HG02970 (cell line): ENCODE measurements at regions not wholly inside any gene's neighbourhood (a gene's known extent, or its start where the extent isn't known, plus 50 kb on each side); places are given as distances from the start of the nearest gene placed in this dataset.

Source experiments
- ATAC-seq: cut with Tn5 transposase; IDR thresholded peaks from one replicate; pipeline ENCODE4 v1.9.1; 2021; ENCODE audit warnings: mild to moderate bottlenecking, moderate library complexity, moderate number of reproducible peaks; ENCODE audit not compliant: unreplicated experiment, low FRiP score

- no peak for ATAC-seq
These were observed 129.5 kb upstream of the DSCAM start for GRCh38 chr21:40976198-40977109.

- ATAC-seq: no peak
These were observed 138.4 kb upstream of the DSCAM start for GRCh38 chr21:40985370-40985769.

DNA sequence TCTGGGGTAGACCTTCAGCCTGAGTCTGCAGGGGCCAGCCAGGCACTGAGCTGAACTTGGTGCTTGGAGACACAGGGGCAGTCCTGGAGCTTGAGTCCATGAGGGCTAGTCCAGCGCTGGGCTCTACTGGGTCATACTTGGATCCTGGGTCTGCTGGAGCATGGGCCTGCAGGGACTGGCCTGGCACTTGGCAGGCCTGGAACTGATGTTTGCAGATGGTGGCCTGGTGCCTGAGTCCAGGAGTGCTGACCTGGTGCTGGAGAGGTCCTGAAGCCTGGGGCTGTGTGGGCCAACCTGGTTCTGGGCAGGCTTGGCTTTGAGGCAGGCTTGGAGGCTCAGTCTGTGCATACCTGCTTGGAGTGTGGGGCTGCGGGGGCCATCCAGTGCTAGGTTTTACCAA, 143.4 kb upstream of the DSCAM start:
- ATAC-seq: no peak

GRCh38 chr21:40997831-40998230, 150.9 kb upstream of the DSCAM start:
- no peak for ATAC-seq

DNA sequence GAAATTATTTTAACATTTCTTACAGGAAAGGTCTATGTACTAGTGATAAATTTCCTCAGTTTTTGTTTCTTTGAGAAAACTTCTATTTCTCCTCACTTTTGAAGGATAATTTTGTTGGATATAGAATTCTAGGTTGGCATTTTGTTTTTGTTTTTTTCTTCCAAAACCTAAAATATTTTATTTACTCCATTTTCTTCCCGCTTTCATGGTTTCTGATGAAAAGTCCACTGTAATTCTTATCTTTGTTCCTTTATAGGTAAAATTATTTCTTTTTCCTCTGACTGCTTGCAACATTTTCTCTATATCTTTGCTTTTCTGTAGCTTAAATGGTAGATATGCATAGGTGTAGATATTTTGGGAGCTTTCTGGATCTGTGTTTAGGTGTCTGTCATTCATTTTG, 153.9 kb upstream of the DSCAM start:
- no peak for ATAC-seq

DNA sequence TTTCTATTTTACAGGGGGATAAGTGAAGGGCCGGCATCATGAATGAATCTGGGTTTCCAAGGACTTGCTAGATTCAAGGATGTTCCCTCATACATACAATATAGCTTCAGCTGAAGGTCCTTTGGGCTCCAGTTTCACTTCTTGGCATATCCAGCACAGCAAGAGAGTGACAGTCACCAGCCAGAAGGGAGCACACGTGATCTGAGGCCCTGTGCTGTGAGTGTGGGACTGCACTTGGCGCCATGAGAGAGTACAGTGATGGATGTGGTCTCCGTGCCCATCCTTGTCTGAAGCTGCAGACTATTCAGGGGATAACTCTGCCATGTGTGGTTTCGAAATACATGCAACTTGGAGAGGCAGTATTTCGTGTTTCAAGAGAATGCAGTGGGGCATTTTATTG, 159.7 kb upstream of the DSCAM start:
- ATAC-seq: no peak

GRCh38 chr21:41008351-41008750, 159.6 kb upstream of the BACE2 start:
- no peak for ATAC-seq

GRCh38 chr21:41008974-41009373, 159.0 kb upstream of the BACE2 start:
- no peak for ATAC-seq

DNA sequence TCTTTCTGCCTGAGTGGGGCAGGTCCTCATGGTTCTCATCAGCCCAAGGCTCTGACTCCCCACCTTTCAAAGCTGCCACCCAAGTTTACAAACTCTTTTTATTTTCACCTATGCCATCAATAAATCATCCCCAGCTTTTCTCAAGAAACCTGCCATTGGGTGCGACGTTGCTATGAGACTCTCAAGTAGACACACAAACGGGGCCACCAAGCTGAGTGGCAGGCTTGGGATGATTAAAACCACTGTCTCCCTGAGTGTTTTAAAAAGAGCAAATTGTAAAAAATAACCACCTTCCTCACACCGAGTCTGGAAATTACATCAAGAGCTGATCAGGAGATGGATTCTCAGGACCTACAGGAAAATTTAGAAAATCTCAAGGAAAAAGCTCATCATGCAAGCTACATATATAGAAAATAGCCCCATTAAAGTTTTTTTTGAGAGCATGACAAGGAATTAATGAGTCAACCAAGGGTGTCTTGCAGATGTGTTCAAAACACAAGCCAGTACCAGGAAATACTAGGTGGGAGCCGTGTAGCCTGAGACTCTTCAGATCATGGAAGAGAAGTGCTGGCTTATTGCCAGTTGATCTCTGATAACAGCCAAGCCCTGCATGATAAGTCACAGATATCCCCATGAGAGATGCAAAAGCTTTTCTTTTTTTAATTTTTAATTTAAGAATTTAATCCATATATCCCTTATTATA, 158.4 kb upstream of the BACE2 start:
- no peak for ATAC-seq

DNA sequence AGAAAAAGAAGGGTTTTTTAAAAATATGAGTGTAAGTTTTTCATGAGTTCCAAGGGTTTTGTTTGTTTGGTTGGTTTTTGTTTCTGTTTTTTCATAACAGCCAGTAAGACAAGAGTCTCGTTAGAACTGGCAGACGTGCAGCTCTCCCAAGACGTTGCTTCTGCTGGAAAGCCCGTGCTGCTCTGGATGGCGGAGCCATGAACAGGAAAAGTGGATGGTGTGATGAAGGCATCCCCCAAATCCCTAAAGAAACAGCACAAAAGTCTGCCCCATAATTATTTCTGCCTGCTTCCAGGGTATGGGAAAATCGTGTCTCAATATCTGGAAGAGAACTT, 157.9 kb upstream of the BACE2 start:
- no peak for ATAC-seq

- no peak for ATAC-seq
These were observed 156.7 kb upstream of the BACE2 start for GRCh38 chr21:41011098-41011731.

DNA sequence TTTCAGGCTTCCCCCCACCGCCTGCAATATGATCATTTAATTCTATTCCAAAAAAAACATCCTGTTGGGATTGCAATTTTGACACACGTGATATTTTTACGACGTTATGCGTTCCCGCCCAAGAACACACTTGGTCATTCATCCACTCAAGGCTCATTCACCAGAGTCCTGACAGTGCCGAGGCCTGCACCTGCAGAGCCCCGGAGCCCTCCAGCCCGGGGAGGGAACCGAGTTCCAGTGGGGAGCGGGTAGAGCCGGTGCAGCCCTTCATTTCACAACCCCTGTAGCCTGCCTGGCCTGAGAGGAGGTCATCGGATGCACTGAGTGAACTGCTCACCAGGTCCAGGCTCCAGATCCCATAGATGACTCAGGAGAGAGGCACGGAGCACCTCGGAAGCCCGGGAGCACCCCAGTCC, 156.0 kb upstream of the BACE2 start:
- no peak for ATAC-seq

DNA sequence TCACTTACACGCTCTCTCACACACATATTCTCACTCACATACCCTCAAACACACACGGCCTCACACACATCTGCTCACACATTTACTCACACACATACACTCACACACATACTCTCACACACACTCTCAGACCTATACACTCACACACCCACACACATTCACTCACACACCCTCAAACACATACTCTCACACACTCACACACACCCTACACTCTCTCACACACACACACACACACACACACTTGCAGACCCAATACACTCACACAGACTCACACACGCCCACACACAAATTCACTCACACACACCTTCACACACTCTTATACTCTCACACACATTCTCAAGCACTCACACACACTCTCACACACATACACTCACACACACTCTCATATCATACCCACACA, 155.5 kb upstream of the BACE2 start:
- ATAC-seq: no peak

DNA sequence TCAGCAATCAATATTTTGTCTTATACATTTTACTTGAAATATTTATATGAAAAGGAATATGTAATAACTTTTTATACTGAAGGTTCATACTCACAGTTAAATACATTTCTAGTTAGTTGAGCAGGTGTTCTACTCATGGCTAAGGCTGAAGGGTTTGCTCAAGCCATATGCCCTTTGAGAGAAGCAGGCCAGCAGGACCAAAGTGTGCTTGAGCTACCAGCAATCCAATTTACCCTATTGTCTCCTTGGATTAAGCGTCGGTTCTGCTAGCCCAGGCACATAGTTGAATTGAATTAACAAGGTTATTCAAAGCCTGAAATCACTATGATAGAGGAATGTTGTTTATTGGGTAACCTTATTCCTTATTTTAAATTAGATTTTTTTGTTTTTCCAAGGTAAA, 151.5 kb upstream of the BACE2 start:
- ATAC-seq: no peak

DNA sequence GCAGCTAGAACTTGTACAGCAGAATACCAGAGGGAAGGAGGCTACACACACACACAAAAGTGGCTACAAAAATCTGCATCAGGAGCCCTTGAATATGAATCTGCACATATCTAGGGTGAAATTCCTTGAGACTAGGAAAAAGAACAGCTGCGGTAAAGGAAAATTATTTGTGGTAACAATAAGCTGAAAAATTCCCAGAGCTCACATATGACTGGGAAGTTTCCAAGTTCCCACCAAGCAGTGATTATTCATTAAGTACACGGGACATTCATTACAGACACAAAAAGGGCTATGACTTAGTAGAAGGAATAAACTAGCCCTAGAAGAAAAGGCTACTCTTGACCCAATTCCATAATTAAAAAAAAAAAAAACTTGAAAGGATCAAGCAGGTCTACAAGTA, 149.5 kb upstream of the BACE2 start:
- ATAC-seq: no peak

GRCh38 chr21:41023936-41024335, 144.0 kb upstream of the BACE2 start:
- ATAC-seq: no peak

DNA sequence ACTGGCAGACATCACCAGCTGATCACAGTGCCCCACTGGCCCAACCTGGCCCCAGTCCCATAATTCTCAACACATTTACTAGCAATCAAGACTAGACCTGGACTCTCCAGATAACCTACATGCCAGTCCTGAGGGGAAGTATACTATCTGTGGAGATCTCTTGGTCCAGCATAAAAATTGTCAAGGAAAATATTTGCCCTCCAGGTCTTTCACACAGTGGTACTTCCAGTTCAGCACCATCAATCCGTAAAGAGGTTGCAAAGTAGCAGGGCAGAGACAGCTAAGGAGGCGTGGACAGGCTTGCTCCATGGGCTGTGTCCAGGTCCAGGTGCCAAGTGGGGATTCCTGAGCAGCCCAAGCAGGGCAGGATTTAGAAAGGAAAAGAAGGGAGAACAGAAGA, 143.6 kb upstream of the BACE2 start:
- ATAC-seq: no peak

- ATAC-seq: no peak
These were observed 143.2 kb upstream of the BACE2 start for GRCh38 chr21:41024746-41025254.

- no peak for ATAC-seq
These were observed 138.4 kb upstream of the BACE2 start for GRCh38 chr21:41029571-41029970.

GRCh38 chr21:41031701-41032220, 136.2 kb upstream of the BACE2 start:
- no peak for ATAC-seq

DNA sequence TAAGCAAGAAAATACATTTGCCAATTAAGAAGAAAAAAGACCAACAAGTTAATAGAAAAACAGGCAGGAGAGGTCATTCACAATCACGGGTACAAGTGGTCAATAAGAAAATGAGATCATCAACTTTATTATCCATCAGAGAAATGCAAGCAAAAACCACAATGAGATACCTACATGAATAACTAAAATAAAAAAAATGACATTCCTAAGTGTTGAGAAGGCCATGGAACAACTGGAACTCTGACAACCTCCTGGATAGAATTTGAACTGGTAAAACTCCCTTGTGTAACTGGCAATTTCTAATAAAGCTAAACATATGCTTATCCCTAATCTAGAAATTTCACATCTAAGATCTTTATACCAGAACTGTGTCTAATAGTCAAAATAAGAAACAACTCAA, 135.4 kb upstream of the BACE2 start:
- ATAC-seq: no peak
